H1 (cell line): ENCODE measurements at regions not wholly inside any gene's neighbourhood (a gene's known extent, or its start where the extent isn't known, plus 50 kb on each side); places are given as distances from the start of the nearest gene placed in this dataset.

Source experiments
- BACH1 ChIP-seq: IDR thresholded peaks from 2 replicates; pipeline ENCODE4 v1.6.1; 2012; ENCODE audit warnings: low read length, improper control_type of control experiment
- CHD2 ChIP-seq: IDR thresholded peaks from 2 replicates; pipeline ENCODE4 v1.6.1; 2012; ENCODE audit warnings: low read length, improper control_type of control experiment
- CTCF ChIP-seq, 3 experiments: IDR thresholded peaks; 1 replicate in 2 of 3; 2 replicates in 1 of 3; pipeline versions ENCODE4 v1.5.1 to v1.6.1; 2011; ENCODE audit warnings: low read length in 3 of 3, mild to moderate bottlenecking in 3 of 3, inconsistent platforms in 2 of 3, low read depth in 1 of 3, moderate library complexity in 1 of 3; ENCODE audit not compliant: insufficient read depth in 1 of 3; ENCODE audit errors: control extremely low read depth in 1 of 3
- GABPA ChIP-seq: IDR thresholded peaks from 2 replicates; pipeline ENCODE4 v1.6.1; 2011; ENCODE audit warnings: mild to moderate bottlenecking, low read length, moderate library complexity, borderline replicate concordance; ENCODE audit not compliant: insufficient read depth
- POLR2A ChIP-seq, 2 experiments: IDR thresholded peaks; 1 replicate in 1 of 2; 2 replicates in 1 of 2; pipeline ENCODE4 v1.6.1; 2011; ENCODE audit warnings: low read depth in 2 of 2, low read length in 2 of 2, mild to moderate bottlenecking in 2 of 2; ENCODE audit errors: control extremely low read depth in 1 of 2
- SP2 ChIP-seq: IDR thresholded peaks from 2 replicates; pipeline ENCODE4 v1.6.1; 2012; ENCODE audit warnings: mild to moderate bottlenecking, low read length, inconsistent platforms

DNA sequence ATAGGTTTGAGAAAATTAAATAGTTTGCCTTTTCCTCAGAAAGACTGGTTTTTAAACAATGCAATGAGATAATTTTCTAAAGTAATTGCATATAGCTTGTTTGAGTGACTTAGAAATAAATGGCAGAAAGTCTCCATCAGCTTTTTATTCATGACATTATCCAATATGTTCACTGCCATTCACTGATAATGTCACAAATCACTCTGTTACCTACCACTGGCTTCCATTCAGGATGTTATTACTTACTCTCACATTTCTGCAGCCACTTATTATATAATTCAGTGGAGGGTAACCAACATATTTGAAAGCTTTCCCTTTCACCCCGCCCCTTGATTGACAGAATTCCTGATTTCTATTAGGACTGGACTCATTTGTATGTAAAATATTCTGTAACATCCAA, 1583.5 kb downstream of the PCDH18 start:
- TF ChIP-seq POLR2A (IDR thresholded peaks at IDR 0.05; ENCODE audit: control extremely low read depth in 1 of 2, low read depth in 2 of 2, low read length in 2 of 2) (no peak), CTCF (IDR thresholded peaks at IDR 0.05; ENCODE audit: control extremely low read depth in 1 of 3, insufficient read depth in 1 of 3, low read depth in 1 of 3, low read length in 3 of 3) (no peak), CHD2 (no peak), SP2 (no peak), GABPA (no peak), BACH1 (no peak)
